B cell (primary cell): ENCODE measurements at regions not wholly inside any gene's neighbourhood (a gene's known extent, or its start where the extent isn't known, plus 50 kb on each side); places are given as distances from the start of the nearest gene placed in this dataset.

ENCODE experiments used
- ATAC-seq: fragments of 200-7000 bp; cut with Tn5 transposase; one replicate; pipeline ENCODE4 v1.10.0; 2021; ENCODE audit warnings: low read depth, mild to moderate bottlenecking, moderate number of reproducible peaks, moderate library complexity
- CTCF ChIA-PET: fragments of 350-600 bp; sonication (Branson Sonifier 250); formaldehyde crosslinking; loops from one replicate; lab custom pipeline; 2021; ENCODE audit warnings: antibody characterized with exemption, inconsistent platforms; lab: Charles Lee
- POLR2A ChIA-PET: fragments of 350-600 bp; sonication (Branson Sonifier 250); formaldehyde crosslinking; loops from one replicate; lab custom pipeline; 2021; ENCODE audit warnings: antibody characterized with exemption; lab: Charles Lee
- DNase-seq: peaks from one replicate; pipeline ENCODE4 v3.0.0; 2013
- H2AFZ ChIP-seq: 2 replicates; pipeline ENCODE4 v1.6.1; 2012; ENCODE audit warnings: mild to moderate bottlenecking, low read depth, low read length; ENCODE audit not compliant: insufficient read depth, poor library complexity, severe bottlenecking
- H3K27ac ChIP-seq, 2 donors: 1 replicate in 1 of 2; 2 replicates in 1 of 2; pipeline ENCODE4 v1.5.1; 2012 to 2013; ENCODE audit warnings: low read length in 2 of 2, mild to moderate bottlenecking in 2 of 2, moderate library complexity in 1 of 2
- H3K27me3 ChIP-seq, 4 experiments: fragments of 200-600 bp in 1 of 4; sonication (generic) in 1 of 4; replicated peaks in 1 of 4; 1 replicate in 2 of 4; 2 replicates in 2 of 4; pipeline versions ENCODE4 v1.6.1 to v1.7.0; 2013 to 2016; ENCODE audit warnings: low read length in 3 of 4, mild to moderate bottlenecking in 2 of 4, mixed read lengths in 1 of 4, moderate library complexity in 1 of 4; ENCODE audit not compliant: insufficient read depth in 4 of 4, control insufficient read depth in 3 of 4; ENCODE audit errors: control extremely low read depth in 1 of 4
- H3K36me3 ChIP-seq, 2 experiments: replicated peaks in 1 of 2; 1 replicate in 1 of 2; 2 replicates in 1 of 2; pipeline versions ENCODE4 v1.6.1 to v1.7.1; 2013; ENCODE audit warnings: low read length in 1 of 2; ENCODE audit not compliant: insufficient read depth in 2 of 2, control insufficient read depth in 1 of 2; ENCODE audit errors: control extremely low read depth in 1 of 2, extremely low read depth in 1 of 2
- H3K4me1 ChIP-seq, 2 donors: fragments of 200-600 bp in 1 of 2; sonication (generic) in 1 of 2; 1 replicate in 1 of 2; 2 replicates in 1 of 2; pipeline versions ENCODE4 v1.5.1 to v1.6.1; 2013 to 2017; ENCODE audit warnings: low read length in 2 of 2; ENCODE audit not compliant: control insufficient read depth in 2 of 2, insufficient read depth in 2 of 2
- H3K4me2 ChIP-seq: replicated peaks from 2 replicates; pipeline ENCODE3; 2012; ENCODE audit warnings: mild to moderate bottlenecking, low read depth, low read length; ENCODE audit not compliant: poor library complexity, severe bottlenecking
- H3K4me3 ChIP-seq, 5 experiments: fragments of 200-600 bp in 1 of 5; sonication (generic) in 1 of 5; 1 replicate in 3 of 5; 2 replicates in 2 of 5; pipeline versions ENCODE4 v1.5.1 to v1.7.0; 2011 to 2016; ENCODE audit warnings: low read length in 4 of 5, mild to moderate bottlenecking in 4 of 5, low read depth in 2 of 5, control low read depth in 1 of 5, moderate library complexity in 1 of 5; ENCODE audit not compliant: insufficient read depth in 1 of 5; ENCODE audit errors: control extremely low read depth in 1 of 5, extremely low read depth in 1 of 5
- H3K79me2 ChIP-seq: fragments of 200-600 bp; sonication (generic); one replicate; pipeline ENCODE4 v1.6.0; 2016; ENCODE audit warnings: low read length; ENCODE audit not compliant: control insufficient read depth, insufficient read depth
- H3K9ac ChIP-seq: fragments of 200-600 bp; sonication (generic); 2 replicates; pipeline ENCODE4 v1.6.1; 2017; ENCODE audit warnings: mild to moderate bottlenecking, low read length, moderate library complexity
- H3K9me3 ChIP-seq, 3 donors: one replicate each; pipeline versions ENCODE4 v1.6.1 to v1.7.1; 2013; ENCODE audit warnings: low read length in 2 of 3; ENCODE audit not compliant: control insufficient read depth in 2 of 3, insufficient read depth in 1 of 3; ENCODE audit errors: control extremely low read depth in 1 of 3
- H4K20me1 ChIP-seq: 2 replicates; pipeline ENCODE4 v1.6.0; 2012; ENCODE audit warnings: mild to moderate bottlenecking, low read length; ENCODE audit not compliant: insufficient read depth, control insufficient read depth, poor library complexity, severe bottlenecking
- H3K27ac Mint-ChIP-seq: one replicate; pipeline ENCODE4 v1.8.0; 2021; ENCODE audit warnings: mixed read lengths
- H3K27me3 Mint-ChIP-seq: one replicate; pipeline ENCODE4 v1.8.0; 2021; ENCODE audit warnings: mixed read lengths
- H3K4me1 Mint-ChIP-seq: one replicate; pipeline ENCODE4 v1.8.0; 2021; ENCODE audit warnings: mixed read lengths
- H3K4me3 Mint-ChIP-seq: one replicate; pipeline ENCODE4 v1.8.0; 2021; ENCODE audit warnings: mixed read lengths
- H3K9me3 Mint-ChIP-seq: one replicate; pipeline ENCODE4 v1.8.0; 2022; ENCODE audit warnings: mixed read lengths; ENCODE audit not compliant: insufficient read depth
- CTCF ChIP-seq: fragments of 200-600 bp; IDR thresholded peaks from one replicate; pipeline ENCODE4 v1.8.0; 2022; ENCODE audit warnings: antibody characterized with exemption, mild to moderate bottlenecking
- EZH2 ChIP-seq: IDR thresholded peaks from 2 replicates; pipeline ENCODE4 v1.6.1; 2012; ENCODE audit warnings: borderline replicate concordance, low read depth, mild to moderate bottlenecking, moderate library complexity, low read length; ENCODE audit not compliant: insufficient read depth, poor library complexity, severe bottlenecking
- WGBS: methylation state at CpG from one replicate; pipeline ENCODE4 v1.1.5; 2013; ENCODE audit warnings: missing lambda C conversion rate; ENCODE audit not compliant: insufficient coverage; 5-methylcytosine and 5-hydroxymethylcytosine counted together
- intact Hi-C: fragments of 100-400 bp; cut with micrococcal nuclease; formaldehyde crosslinking; loops from one replicate; pipeline ENCODE4 v1.10.0; 2022

- no peak overlapping the region for H3K9ac ChIP-seq
- Mint-ChIP-seq H3K27ac (no peak overlapping the region), H3K27me3 (no peaks in the 10 kb centered on the region), H3K4me3 (no peak overlapping the region), H3K4me1 (no peaks in the 10 kb centered on the region), H3K9me3 (no peaks in the 10 kb centered on the region)
- ChIA-PET CTCF (no interaction called here), POLR2A (no interaction called here)
- intact Hi-C loops = no loop called here
- no peak overlapping the region for H2AFZ ChIP-seq
- DNase-seq = no peak
- H3K36me3 ChIP-seq = no peaks in the 10 kb centered on the region
- no peak for ATAC-seq
- H3K27me3 ChIP-seq = no peaks in the 10 kb centered on the region
- H4K20me1 ChIP-seq = no peaks in the 10 kb centered on the region
- H3K9me3 ChIP-seq = peaks cover 0 to 4% (median 0%) of the 10 kb centered on the region in 3 donors
- H3K4me1 ChIP-seq = no peaks in the 10 kb centered on the region
- no peaks in the 10 kb centered on the region for H3K79me2 ChIP-seq
- no peak overlapping the region for H3K27ac ChIP-seq
- no peak overlapping the region for H3K4me3 ChIP-seq
- no CpG with 5 or more reads among the region's 2 CpGs for WGBS
- TF ChIP-seq EZH2 (no peak), CTCF (no peak)
- no peak overlapping the region for H3K4me2 ChIP-seq
Observed at GRCh38 chr1:60636946-60637345, 445.4 kb upstream of the NFIA start.

GRCh38 chr1:60634106-60634505 is 448.3 kb upstream of the NFIA start:
- intact Hi-C loops = no loop called here
- Histone ChIP-seq H2AFZ (no peak overlapping the region), H4K20me1 (no peaks in the 10 kb centered on the region), H3K27ac (no peak overlapping the region), H3K9ac (no peak overlapping the region), H3K4me1 (no peaks in the 10 kb centered on the region), H3K4me3 (no peak overlapping the region), H3K9me3 (no peaks in the 10 kb centered on the region), H3K79me2 (no peaks in the 10 kb centered on the region), H3K27me3 (no peaks in the 10 kb centered on the region), H3K4me2 (no peak overlapping the region), H3K36me3 (no peaks in the 10 kb centered on the region)
- ATAC-seq (no peak), DNase-seq (no peak)
- TF ChIP-seq CTCF (no peak), EZH2 (no peak)
- POLR2A ChIA-PET = no interaction called here
- H3K27me3 Mint-ChIP-seq = no peaks in the 10 kb centered on the region
- no peak overlapping the region for H3K4me3 Mint-ChIP-seq
- CTCF ChIA-PET = no interaction called here
- H3K9me3 Mint-ChIP-seq = no peaks in the 10 kb centered on the region
- WGBS = 93% methylated on average over 2 of the region's 6 CpGs
- H3K27ac Mint-ChIP-seq = no peak overlapping the region
- no peaks in the 10 kb centered on the region for H3K4me1 Mint-ChIP-seq
